AG10803 (cell line): ENCODE measurements at regions not wholly inside any gene's neighbourhood (a gene's known extent, or its start where the extent isn't known, plus 50 kb on each side); places are given as distances from the start of the nearest gene placed in this dataset.

Experiments used
- DNase-seq: peaks from one replicate; pipeline ENCODE4 v3.0.0; 2010; ENCODE audit warnings: low read depth
- H3K4me3 ChIP-seq: 2 replicates; pipeline ENCODE4 v1.5.1; 2011; ENCODE audit warnings: mild to moderate bottlenecking, low read length, control low read depth
- TF ChIP-seq, protein P1 (sequence below): conservative IDR thresholded peaks from 2 replicates; pipeline ENCODE4 v1.5.1; 2011; ENCODE audit warnings: mild to moderate bottlenecking, low read length, control low read depth, inconsistent platforms

DNA sequence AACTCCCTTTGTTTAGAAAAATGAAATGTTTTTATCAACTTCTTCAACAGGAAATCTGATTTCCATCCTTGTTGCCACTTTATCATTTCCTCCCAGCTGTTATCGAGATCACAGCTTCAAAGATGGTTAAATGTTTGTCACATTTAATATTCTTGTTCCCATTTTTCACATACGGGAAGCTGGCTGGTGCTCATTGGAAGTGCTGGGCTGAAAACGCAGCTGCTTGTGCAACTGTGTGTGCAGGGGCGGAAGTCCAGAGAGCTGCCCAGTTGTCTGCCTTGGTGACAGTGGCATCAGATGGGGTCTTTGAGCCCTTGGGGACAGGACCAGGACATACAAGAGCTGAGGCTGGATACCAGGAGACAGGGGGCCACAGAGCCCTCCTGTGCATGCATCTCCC, 549.2 kb upstream of the CDH11 start:
- H3K4me3 ChIP-seq: no peak overlapping the region
- DNase-seq: no peak
- TF ChIP-seq, protein P1, sequence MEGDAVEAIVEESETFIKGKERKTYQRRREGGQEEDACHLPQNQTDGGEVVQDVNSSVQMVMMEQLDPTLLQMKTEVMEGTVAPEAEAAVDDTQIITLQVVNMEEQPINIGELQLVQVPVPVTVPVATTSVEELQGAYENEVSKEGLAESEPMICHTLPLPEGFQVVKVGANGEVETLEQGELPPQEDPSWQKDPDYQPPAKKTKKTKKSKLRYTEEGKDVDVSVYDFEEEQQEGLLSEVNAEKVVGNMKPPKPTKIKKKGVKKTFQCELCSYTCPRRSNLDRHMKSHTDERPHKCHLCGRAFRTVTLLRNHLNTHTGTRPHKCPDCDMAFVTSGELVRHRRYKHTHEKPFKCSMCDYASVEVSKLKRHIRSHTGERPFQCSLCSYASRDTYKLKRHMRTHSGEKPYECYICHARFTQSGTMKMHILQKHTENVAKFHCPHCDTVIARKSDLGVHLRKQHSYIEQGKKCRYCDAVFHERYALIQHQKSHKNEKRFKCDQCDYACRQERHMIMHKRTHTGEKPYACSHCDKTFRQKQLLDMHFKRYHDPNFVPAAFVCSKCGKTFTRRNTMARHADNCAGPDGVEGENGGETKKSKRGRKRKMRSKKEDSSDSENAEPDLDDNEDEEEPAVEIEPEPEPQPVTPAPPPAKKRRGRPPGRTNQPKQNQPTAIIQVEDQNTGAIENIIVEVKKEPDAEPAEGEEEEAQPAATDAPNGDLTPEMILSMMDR: no peak

DNA sequence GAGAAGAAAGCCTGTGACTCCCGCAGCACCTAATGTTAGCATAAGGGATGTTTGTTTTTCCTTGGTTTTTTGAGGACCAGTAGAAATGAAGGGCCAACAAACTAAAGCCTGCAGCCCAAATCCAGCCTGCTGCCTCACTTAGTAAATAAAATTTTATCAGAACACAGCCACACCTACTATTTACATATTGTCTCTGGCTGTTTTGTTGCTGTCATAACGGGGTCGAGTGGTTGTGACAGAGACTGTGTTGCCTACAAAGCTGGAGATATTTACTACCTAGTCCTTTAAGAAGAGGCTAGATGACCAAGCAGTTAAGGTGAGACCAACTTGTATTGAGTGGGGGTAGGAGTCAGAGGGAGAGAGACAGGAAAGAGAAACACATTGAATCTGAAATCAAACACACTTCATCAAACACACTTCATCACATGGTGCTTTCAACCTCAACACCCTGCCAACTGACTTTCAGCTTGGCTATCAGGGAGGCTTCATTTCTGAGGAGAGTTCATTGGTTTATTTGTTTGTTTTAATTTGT, 546.3 kb upstream of the CDH11 start:
- TF ChIP-seq, protein P1: no peak
- no peak overlapping the region for H3K4me3 ChIP-seq
- no peak for DNase-seq

DNA sequence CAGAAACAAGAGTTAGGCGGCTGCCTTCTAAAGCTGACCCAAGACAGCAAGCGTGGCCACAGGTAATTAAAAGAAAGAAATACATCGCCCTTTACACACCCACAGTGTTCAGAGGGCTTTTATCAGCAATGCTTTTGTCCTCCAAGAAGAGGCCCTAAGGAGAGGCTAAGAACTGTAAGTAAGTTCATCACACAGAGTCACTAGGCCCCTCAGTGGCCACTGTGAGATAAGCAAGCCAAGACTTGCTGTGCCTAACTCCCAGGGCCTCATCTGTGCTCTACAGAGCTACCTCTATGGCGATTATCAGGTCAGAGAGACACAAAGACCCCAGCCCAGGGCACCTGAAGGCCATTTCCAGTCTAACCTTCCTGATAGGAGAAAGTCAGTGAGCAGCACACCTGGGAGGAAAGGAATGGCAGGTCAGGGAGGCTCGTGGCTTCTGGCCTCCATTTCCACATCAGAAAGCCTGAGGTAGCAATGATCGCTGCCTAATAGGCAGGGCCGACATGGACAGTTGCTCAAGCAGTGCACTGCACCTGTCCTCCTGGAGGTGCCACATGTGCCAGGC, 545.2 kb upstream of the CDH11 start:
- H3K4me3 ChIP-seq: no peak overlapping the region
- DNase-seq: peak; percentile 61
- TF ChIP-seq, protein P1: peak; percentile 55

DNA sequence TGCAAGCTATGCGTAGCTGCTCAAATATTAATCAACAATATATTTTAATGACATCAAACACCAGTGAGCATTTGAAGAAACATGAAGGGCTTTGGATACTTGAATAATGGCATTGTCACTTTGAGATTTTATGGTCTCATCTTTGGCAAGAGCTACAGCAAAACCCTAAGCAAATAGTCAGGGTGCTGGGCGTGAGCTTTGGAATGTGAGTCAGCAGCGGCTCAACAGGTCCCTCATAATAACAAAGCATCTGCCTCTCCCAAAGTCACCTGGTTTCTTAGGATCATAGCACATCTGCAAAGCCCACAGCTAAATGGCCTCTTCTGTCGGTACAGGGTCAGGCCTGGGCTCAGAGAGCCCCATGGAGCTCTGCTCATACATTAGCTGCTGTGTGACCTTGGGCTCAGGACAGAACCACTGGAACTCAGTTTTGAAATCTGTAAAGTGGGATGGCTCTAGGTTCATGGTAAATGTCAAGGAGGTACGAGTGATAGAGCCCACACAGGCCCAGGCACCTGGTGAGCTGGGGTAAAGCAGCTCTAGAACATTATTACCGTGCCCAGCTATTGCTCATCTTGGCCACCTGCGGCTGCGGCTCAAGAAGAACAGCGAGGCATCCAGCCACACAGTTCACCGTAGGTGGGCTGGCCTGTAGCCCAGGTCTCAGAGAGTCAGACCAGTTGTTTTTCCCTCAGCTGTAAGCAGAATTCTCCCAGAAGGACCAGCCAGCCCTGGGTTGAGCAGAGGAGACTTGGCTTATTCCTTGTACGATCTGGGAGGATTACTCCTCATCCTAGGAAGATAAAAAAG, 544.5 kb upstream of the CDH11 start:
- no peak for DNase-seq
- TF ChIP-seq, protein P1: no peak
- no peak overlapping the region for H3K4me3 ChIP-seq

DNA sequence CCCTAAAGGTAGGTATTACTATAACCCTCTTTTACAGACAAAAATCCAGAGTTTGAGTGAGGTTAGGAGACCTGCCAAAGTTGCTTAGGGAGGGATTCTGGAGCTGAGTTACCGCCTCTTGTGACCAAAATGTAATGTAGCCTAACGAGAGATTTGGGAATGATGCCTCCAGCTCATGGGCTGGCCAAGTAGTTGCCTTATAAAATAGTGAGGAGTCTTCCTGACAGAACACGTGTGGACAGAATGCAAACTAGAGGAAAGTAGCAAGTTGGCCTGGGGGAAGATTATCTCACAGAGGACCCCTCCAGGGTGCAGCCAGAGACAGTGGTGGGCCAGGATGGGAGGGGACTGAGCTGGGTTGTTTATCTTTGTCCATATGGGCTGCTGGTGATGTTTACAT, 543.7 kb upstream of the CDH11 start:
- no peak overlapping the region for H3K4me3 ChIP-seq
- TF ChIP-seq, protein P1: no peak
- no peak for DNase-seq

DNA sequence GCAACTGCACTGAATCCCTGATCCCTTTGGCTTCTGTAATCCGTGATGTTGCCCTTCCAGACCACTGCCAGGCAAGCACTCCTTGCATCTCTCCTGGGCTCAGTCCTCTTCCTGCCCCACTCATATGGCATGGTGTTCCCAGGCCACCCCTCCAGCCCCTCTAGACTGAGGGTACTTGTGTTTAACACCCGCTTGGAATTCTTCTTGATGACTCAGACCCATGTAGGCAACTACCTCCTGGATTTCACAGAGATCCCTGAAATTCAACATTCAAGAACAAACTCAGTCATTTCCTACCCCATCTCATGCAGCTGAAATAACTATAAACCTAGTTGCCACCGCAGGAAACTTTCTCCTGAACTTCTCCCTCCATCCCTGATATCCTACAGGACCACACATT, 541.9 kb upstream of the CDH11 start:
- TF ChIP-seq, protein P1: no peak
- H3K4me3 ChIP-seq: no peak overlapping the region
- peak; percentile 12 for DNase-seq

DNA sequence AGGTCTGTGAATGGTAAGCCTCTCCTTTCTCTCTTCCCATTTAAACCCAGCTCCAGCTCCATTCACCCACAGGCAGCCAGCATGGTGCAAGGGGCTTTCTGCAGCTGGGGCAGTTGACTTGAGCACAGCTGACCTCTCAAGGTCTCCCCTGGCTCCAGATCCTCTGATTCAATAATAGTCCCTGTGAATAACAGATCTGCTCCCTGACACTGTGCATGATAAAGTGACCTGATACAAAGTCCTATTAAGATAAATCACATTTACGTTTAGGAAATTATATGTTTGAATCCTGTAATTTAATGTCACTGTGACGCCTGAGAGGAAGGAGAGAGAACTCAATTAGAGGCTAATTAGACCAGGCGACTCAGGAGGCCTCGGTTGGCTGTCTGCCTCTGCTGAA, 540.4 kb upstream of the CDH11 start:
- no peak for DNase-seq
- TF ChIP-seq, protein P1: no peak
- no peak overlapping the region for H3K4me3 ChIP-seq
